ENCODE measurements at regions not wholly inside any gene's neighbourhood (a gene's known extent, or its start where the extent isn't known, plus 50 kb on each side); places are given as distances from the start of the nearest gene placed in this dataset.
"Not testable (repeated sequence)": the region's sequence is repeated elsewhere in the genome, so short reads cannot be mapped to it uniquely, and the experiment has no call there.

GRCh38 chr4:159946983-159947615 is 844.2 kb downstream of the RAPGEF2 start:
- TF ChIP-seq GATA1 (IDR thresholded peaks at IDR 0.05; ENCODE audit: low read depth, low read length), result no peak
- no peak for TF ChIP-seq POLR2A (IDR thresholded peaks at IDR 0.05; ENCODE audit: low read length)
- DNase-seq, result peak; percentile 27 to 64

GRCh38 chr4:159950707-159951106 is 847.8 kb downstream of the RAPGEF2 start:
- DNase-seq, result no peak
- TF ChIP-seq POLR2A (IDR thresholded peaks at IDR 0.05; ENCODE audit: low read length) (no peak), GATA1 (IDR thresholded peaks at IDR 0.05; ENCODE audit: low read depth, low read length) (no peak)

GRCh38 chr4:159966746-159967145 is 863.9 kb downstream of the RAPGEF2 start:
- DNase-seq, result no peak
- TF ChIP-seq POLR2A (IDR thresholded peaks at IDR 0.05; ENCODE audit: low read length), result no peak
- no peak for TF ChIP-seq GATA1 (IDR thresholded peaks at IDR 0.05; ENCODE audit: low read depth, low read length)

- not testable (repeated sequence) for DNase-seq
Observed at GRCh38 chr4:159976871-159977482, 874.1 kb downstream of the RAPGEF2 start.

- no peak for DNase-seq
- TF ChIP-seq POLR2A (IDR thresholded peaks at IDR 0.05; ENCODE audit: low read length) (no peak), GATA1 (IDR thresholded peaks at IDR 0.05; ENCODE audit: low read depth, low read length) (no peak)
Observed at GRCh38 chr4:159977907-159978617, 875.2 kb downstream of the RAPGEF2 start.

GRCh38 chr4:159979351-159979750 is 876.5 kb downstream of the RAPGEF2 start:
- DNase-seq, result no peak
- TF ChIP-seq GATA1 (IDR thresholded peaks at IDR 0.05; ENCODE audit: low read depth, low read length) (no peak), POLR2A (IDR thresholded peaks at IDR 0.05; ENCODE audit: low read length) (no peak)

GRCh38 chr4:159979953-159980352 is 877.1 kb downstream of the RAPGEF2 start:
- no peak for TF ChIP-seq POLR2A (IDR thresholded peaks at IDR 0.05; ENCODE audit: low read length)
- TF ChIP-seq GATA1 (IDR thresholded peaks at IDR 0.05; ENCODE audit: low read depth, low read length), result no peak
- DNase-seq, result no peak

- no peak for DNase-seq
- TF ChIP-seq GATA1 (IDR thresholded peaks at IDR 0.05; ENCODE audit: low read depth, low read length) (no peak), POLR2A (IDR thresholded peaks at IDR 0.05; ENCODE audit: low read length) (no peak)
Observed at GRCh38 chr4:159980826-159981468, 878.1 kb downstream of the RAPGEF2 start.

- TF ChIP-seq GATA1 (IDR thresholded peaks at IDR 0.05; ENCODE audit: low read depth, low read length), result no peak
- no peak for TF ChIP-seq POLR2A (IDR thresholded peaks at IDR 0.05; ENCODE audit: low read length)
- no peak for DNase-seq
Observed at GRCh38 chr4:159981469-159981856, 878.6 kb downstream of the RAPGEF2 start.

- TF ChIP-seq GATA1 (IDR thresholded peaks at IDR 0.05; ENCODE audit: low read depth, low read length) (no peak), POLR2A (IDR thresholded peaks at IDR 0.05; ENCODE audit: low read length) (no peak)
- DNase-seq, result no peak
Observed at GRCh38 chr4:159983082-159983481, 880.2 kb downstream of the RAPGEF2 start.

- TF ChIP-seq POLR2A (IDR thresholded peaks at IDR 0.05; ENCODE audit: low read length), result no peak
- TF ChIP-seq GATA1 (IDR thresholded peaks at IDR 0.05; ENCODE audit: low read depth, low read length), result no peak
- DNase-seq, result no peak
Observed at GRCh38 chr4:160009656-160010493, 907.0 kb downstream of the RAPGEF2 start.

GRCh38 chr4:160019936-160020335 is 917.1 kb downstream of the RAPGEF2 start:
- TF ChIP-seq POLR2A (IDR thresholded peaks at IDR 0.05; ENCODE audit: low read length), result no peak
- no peak for TF ChIP-seq GATA1 (IDR thresholded peaks at IDR 0.05; ENCODE audit: low read depth, low read length)
- peak in 1 of 2 experiments; percentile 5 for DNase-seq

GRCh38 chr4:160020804-160021203 is 917.9 kb downstream of the RAPGEF2 start:
- TF ChIP-seq GATA1 (IDR thresholded peaks at IDR 0.05; ENCODE audit: low read depth, low read length), result no peak
- TF ChIP-seq POLR2A (IDR thresholded peaks at IDR 0.05; ENCODE audit: low read length), result no peak

More at GRCh38 chr4:160020804-160021203, 917.9 kb downstream of the RAPGEF2 start:
- DNase-seq, result no peak

Data from erythroblast (primary cell).